ENCODE measurements at regions not wholly inside any gene's neighbourhood (a gene's known extent, or its start where the extent isn't known, plus 50 kb on each side); places are given as distances from the start of the nearest gene placed in this dataset.

DNA sequence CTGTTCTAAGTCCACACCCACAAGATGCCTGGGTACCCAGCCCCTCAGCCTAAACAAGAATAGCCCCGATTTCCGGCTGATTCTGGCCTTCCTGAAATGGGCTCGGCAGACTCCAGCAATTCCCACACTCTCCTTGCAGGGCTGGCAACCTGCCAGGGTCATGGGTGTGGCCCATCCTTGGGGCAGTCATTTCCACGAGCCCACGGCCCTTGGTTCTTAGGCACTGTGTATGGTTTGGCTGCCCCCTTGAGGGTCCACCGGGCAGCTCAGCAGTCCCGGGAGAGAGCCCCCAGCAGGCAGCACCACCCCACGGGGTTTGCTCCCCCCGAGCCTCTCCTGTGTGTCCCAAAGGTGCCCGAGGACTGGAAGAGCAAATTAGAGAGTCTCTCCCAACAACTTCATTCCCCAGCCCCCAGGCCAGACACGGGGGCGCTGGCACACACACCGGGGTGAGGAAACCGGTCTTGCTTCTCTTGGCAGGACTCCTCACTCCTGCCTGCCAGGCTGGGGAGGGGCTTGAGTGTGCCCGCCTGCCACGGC lies 142.2 kb downstream of the EMX2 start:
- H3K4me3 ChIP-seq (ENCODE audit: low read depth, low read length), result no peak overlapping the region
- peak; percentile 16 for DNase-seq (ENCODE audit: low read depth)
- TF ChIP-seq, protein P1, sequence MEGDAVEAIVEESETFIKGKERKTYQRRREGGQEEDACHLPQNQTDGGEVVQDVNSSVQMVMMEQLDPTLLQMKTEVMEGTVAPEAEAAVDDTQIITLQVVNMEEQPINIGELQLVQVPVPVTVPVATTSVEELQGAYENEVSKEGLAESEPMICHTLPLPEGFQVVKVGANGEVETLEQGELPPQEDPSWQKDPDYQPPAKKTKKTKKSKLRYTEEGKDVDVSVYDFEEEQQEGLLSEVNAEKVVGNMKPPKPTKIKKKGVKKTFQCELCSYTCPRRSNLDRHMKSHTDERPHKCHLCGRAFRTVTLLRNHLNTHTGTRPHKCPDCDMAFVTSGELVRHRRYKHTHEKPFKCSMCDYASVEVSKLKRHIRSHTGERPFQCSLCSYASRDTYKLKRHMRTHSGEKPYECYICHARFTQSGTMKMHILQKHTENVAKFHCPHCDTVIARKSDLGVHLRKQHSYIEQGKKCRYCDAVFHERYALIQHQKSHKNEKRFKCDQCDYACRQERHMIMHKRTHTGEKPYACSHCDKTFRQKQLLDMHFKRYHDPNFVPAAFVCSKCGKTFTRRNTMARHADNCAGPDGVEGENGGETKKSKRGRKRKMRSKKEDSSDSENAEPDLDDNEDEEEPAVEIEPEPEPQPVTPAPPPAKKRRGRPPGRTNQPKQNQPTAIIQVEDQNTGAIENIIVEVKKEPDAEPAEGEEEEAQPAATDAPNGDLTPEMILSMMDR (IDR thresholded peaks at IDR 0.05; ENCODE audit: insufficient read depth, low read depth, low read length, missing control alignments), result peak; percentile 33

DNA sequence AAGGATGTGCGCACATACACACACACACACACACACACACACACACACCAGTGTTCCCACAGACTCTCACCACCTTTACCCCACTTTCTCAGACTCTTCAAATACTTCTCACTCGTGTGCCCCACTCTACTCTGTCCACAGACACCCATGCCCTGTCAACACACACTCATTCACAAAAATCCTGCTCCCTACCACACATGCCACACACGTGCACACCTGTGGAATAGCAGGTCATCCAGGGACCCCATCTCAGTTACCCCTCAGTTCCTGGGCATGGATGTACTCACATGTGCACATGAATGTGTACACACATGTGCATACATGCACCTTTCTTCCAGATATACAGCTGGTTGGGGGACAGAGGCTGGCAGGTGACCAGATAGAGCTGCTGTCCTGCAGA lies 142.9 kb downstream of the EMX2 start:
- TF ChIP-seq, protein P1 (IDR thresholded peaks at IDR 0.05; ENCODE audit: insufficient read depth, low read depth, low read length, missing control alignments), result no peak
- DNase-seq (ENCODE audit: low read depth), result no peak
- H3K4me3 ChIP-seq (ENCODE audit: low read depth, low read length), result no peak overlapping the region

DNA sequence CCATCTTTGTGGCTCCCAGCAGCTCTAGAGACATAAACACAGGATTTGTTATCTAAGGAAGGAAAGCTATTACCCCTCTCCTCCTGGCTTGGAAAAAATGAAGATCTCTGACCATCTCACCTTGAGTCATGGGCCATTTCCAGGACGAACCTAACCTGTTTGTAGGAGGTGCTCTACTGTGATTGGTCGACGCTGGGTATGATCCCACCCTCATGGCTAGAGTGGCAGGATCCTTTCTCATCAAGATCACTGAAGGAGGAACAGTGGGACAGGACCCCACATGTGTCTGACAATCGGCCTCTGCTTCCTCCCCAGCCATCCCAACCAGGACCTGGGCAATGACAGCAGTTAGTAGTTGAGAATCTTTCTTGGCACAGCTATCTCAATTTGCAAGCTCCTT lies 144.1 kb downstream of the EMX2 start:
- no peak for DNase-seq (ENCODE audit: low read depth)
- TF ChIP-seq, protein P1 (IDR thresholded peaks at IDR 0.05; ENCODE audit: insufficient read depth, low read depth, low read length, missing control alignments), result no peak
- H3K4me3 ChIP-seq (ENCODE audit: low read depth, low read length), result no peak overlapping the region

DNA sequence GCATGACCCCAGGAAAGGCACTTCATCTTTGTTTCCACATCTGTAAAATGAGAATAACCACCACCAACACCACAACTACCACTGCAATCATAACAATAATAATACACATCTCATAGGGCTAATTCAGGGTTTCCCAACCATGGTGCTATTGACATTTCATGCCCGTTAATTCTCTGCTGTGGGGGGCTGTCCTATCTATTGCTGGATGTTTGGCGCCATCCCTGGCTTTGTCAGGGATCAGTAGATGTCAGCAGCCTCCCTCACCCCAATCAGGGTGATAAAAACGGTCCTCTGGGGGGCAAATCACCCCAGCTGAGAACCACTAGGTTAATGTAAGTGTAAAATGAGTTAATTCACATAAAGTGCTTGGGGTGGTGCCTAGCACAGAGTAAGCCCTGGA lies 145.8 kb downstream of the EMX2 start:
- TF ChIP-seq, protein P1 (IDR thresholded peaks at IDR 0.05; ENCODE audit: insufficient read depth, low read depth, low read length, missing control alignments), result no peak
- no peak overlapping the region for H3K4me3 ChIP-seq (ENCODE audit: low read depth, low read length)
- no peak for DNase-seq (ENCODE audit: low read depth)

GRCh38 chr10:117689566-117689965 lies 147.0 kb downstream of the EMX2 start:
- no peak for DNase-seq (ENCODE audit: low read depth)
- TF ChIP-seq, protein P1 (IDR thresholded peaks at IDR 0.05; ENCODE audit: insufficient read depth, low read depth, low read length, missing control alignments), result no peak
- no peak overlapping the region for H3K4me3 ChIP-seq (ENCODE audit: low read depth, low read length)

- H3K4me3 ChIP-seq (ENCODE audit: low read depth, low read length), result no peak overlapping the region
- DNase-seq (ENCODE audit: low read depth), result no peak
- TF ChIP-seq, protein P1 (IDR thresholded peaks at IDR 0.05; ENCODE audit: insufficient read depth, low read depth, low read length, missing control alignments), result no peak
Measured at GRCh38 chr10:117690359-117690758, 147.8 kb downstream of the EMX2 start.

DNA sequence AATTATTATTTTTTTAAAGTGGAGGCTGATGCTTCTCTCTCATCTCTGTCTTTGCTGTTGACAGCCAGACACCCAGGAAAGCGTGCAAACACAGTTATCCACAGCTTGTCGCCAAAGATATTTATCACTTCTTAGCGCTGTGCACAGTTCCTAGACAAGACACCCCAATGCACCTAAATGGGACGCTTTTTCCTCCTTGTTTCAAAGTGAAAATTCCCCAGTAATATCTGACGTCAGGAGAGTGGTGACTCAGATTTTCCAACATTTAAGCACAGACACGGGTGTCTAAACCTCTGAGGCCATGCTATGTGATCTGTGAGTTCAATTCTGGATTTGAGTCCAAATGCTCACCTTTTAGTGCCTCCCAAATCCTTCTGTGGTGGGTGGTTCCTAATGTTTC lies 151.6 kb downstream of the EMX2 start:
- TF ChIP-seq, protein P1 (IDR thresholded peaks at IDR 0.05; ENCODE audit: insufficient read depth, low read depth, low read length, missing control alignments), result no peak
- no peak overlapping the region for H3K4me3 ChIP-seq (ENCODE audit: low read depth, low read length)

More for the DNA sequence above, 151.6 kb downstream of the EMX2 start:
- no peak for DNase-seq (ENCODE audit: low read depth)

All from GM12865 (cell line).